Lower lobe of right lung (tissue), 2 donors: ENCODE measurements at regions not wholly inside any gene's neighbourhood (a gene's known extent, or its start where the extent isn't known, plus 50 kb on each side); places are given as distances from the start of the nearest gene placed in this dataset.

Experiments used
- ATAC-seq, 2 donors: fragments of 200-7000 bp; cut with Tn5 transposase; one replicate each; pipeline ENCODE4 v1.9.1; 2020 to 2022; ENCODE audit warnings: mild to moderate bottlenecking in 2 of 2, moderate library complexity in 2 of 2
- DNase-seq: peaks from one replicate; pipeline ENCODE4 v3.0.0-alpha.2; 2020
- H3K27ac ChIP-seq: fragments of 200-600 bp; one replicate; pipeline ENCODE4 v1.8.0; 2022
- H3K27me3 ChIP-seq: fragments of 200-600 bp; one replicate; pipeline ENCODE4 v1.8.0; 2022; ENCODE audit warnings: low read depth
- H3K36me3 ChIP-seq: fragments of 200-600 bp; one replicate; pipeline ENCODE4 v1.8.0; 2022; ENCODE audit warnings: mild to moderate bottlenecking
- H3K4me1 ChIP-seq: fragments of 200-600 bp; one replicate; pipeline ENCODE4 v1.8.0; 2022
- H3K4me3 ChIP-seq: fragments of 200-600 bp; one replicate; pipeline ENCODE4 v1.8.0; 2022; ENCODE audit warnings: mild to moderate bottlenecking
- H3K9me3 ChIP-seq: fragments of 200-600 bp; one replicate; pipeline ENCODE4 v1.8.0; 2022
- intact Hi-C: fragments of 100-400 bp; cut with DNase I; formaldehyde crosslinking; loops from one replicate; pipeline ENCODE4 v1.11.0; 2022
- TF ChIP-seq, protein P1 (sequence below): fragments of 200-600 bp; IDR thresholded peaks from one replicate; pipeline ENCODE4 v1.8.0; 2022; ENCODE audit warnings: antibody characterized with exemption, mild to moderate bottlenecking
- donor health status: DM: no; HTN: yes; CAD: no; lungs with severe emphysema.

DNA sequence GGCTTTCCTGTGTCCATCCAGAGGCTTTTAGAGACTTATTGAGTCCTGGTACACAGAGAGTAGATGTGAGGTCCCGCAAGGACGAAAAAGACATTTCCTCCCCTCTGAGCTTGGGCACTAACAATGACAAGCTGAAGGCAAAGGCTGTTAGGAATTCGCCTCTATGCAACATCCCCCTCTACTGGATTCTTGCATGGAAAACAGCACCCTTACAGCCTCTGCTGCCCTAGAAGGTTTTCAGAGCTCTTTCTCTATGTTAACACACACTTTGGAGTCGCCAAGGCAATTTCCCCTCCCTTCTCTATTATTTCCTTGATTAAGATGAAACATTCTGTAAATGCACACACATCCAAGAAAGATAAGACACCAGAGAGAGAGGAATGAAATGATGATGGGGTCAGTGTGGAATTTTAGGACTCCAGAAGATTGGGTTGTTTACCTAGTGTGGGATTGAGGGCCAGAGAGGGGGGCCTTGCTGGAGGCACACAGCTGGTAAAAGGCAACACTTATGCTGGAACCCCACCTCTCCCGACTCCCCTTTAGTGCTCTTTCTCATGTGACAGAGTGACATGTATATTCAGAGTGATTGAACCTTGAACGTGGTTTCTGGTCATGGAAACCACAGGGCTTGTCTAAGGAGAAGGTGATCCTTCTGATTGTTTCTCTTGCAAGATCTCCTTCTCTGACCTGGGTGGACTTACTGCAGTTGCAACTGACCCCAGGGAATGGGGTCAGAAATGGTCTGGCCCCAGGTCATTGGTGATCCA lies 300.7 kb downstream of the CLIC5 start:
- ATAC-seq (peak; percentile 85 to 90), DNase-seq (no peak)
- TF ChIP-seq, protein P1, sequence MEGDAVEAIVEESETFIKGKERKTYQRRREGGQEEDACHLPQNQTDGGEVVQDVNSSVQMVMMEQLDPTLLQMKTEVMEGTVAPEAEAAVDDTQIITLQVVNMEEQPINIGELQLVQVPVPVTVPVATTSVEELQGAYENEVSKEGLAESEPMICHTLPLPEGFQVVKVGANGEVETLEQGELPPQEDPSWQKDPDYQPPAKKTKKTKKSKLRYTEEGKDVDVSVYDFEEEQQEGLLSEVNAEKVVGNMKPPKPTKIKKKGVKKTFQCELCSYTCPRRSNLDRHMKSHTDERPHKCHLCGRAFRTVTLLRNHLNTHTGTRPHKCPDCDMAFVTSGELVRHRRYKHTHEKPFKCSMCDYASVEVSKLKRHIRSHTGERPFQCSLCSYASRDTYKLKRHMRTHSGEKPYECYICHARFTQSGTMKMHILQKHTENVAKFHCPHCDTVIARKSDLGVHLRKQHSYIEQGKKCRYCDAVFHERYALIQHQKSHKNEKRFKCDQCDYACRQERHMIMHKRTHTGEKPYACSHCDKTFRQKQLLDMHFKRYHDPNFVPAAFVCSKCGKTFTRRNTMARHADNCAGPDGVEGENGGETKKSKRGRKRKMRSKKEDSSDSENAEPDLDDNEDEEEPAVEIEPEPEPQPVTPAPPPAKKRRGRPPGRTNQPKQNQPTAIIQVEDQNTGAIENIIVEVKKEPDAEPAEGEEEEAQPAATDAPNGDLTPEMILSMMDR: peak; percentile 80
- peaks cover 9% of the 10 kb centered on the region for H3K4me1 ChIP-seq
- no peaks in the 10 kb centered on the region for H3K9me3 ChIP-seq
- no peaks in the 10 kb centered on the region for H3K27me3 ChIP-seq
- no peak overlapping the region for H3K27ac ChIP-seq
- H3K36me3 ChIP-seq: no peaks in the 10 kb centered on the region
- intact Hi-C loops: loop anchor here (10.0 kb wide), 1 partner anchor 290 kb away; no protein-coding TSS in a partner anchor
- no peak overlapping the region for H3K4me3 ChIP-seq

DNA sequence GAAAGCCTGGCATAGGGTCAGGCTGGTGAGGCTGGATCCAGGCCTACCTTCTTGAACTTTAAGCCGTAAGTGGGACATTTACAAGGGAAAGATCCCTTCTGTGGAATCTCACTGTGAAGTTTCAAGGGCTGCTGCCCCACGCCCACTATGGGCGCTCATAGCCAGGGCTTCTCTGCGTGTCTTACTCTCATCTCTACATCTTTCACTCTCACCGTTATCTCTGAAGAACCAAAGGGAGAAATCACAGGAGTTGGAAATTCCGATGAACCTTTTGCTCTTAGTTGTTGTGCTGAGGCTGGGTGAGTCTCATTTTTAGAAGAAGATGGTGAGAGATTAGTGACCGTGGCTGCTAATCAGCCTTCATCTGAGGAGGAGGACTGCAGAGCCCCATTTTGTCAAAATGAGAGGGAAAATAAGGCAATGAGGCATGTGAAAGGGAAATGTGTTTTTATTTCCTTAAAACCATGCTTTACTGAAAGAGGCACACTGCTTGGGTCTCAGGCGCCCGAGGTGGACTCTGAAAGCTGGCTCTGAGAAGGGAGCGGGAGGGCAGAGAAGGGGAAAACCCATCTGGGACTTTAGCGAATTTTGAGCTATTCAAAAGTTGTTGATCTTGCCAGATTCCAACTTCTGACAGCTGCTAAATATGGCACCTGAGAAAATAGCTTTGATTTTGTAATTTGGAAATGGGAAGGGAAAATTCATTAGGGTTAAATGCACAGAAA lies 301.5 kb downstream of the CLIC5 start:
- ATAC-seq (no peak), DNase-seq (no peak)
- H3K27ac ChIP-seq: no peak overlapping the region
- H3K4me1 ChIP-seq: peaks cover 9% of the 10 kb centered on the region
- H3K27me3 ChIP-seq: no peaks in the 10 kb centered on the region
- H3K4me3 ChIP-seq: no peak overlapping the region
- H3K36me3 ChIP-seq: no peaks in the 10 kb centered on the region
- intact Hi-C loops: loop anchor here (10.0 kb wide), 1 partner anchor 289 kb away; no protein-coding TSS in a partner anchor
- TF ChIP-seq, protein P1: no peak
- no peaks in the 10 kb centered on the region for H3K9me3 ChIP-seq
